Fibroblast of skin of right biceps (primary cell): ENCODE measurements at regions not wholly inside any gene's neighbourhood (a gene's known extent, or its start where the extent isn't known, plus 50 kb on each side); places are given as distances from the start of the nearest gene placed in this dataset.
A peak's percentile ranks its signal among the peaks of the same experiment; 100 is the strongest.

Experiments
- DNase-seq: peaks from one replicate; pipeline ENCODE4 v3.0.0-alpha.2; 2013

DNA sequence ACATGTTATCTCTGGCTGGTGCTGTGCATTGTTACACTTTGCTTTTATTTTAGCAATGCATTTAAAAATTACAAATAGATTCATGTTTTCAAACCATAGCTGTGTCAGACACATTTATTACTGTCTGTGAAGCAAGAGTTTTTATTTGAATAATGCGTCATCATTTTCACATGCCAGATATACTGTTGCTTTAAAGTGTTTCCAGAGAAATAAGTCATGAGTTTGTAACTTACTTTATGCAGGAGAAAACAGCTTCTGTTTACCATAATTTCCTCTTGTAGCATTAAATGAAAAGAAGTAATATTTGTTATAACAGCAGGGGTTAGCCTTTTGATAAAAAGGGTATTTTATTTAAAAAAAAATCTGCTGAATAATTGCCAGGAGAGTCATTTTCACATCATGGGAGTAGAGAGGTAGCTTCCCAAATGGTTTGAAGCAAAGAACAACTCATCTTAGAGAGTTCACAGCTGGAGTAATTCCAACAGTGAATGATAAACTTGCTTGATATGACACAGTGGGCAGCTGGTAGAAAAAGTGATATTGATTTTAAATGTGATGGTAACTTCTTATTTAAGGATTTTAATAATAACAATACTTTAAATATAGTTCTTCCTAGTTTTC, 1274.5 kb upstream of the CRIM1 start:
- peak; percentile 53 for DNase-seq

DNA sequence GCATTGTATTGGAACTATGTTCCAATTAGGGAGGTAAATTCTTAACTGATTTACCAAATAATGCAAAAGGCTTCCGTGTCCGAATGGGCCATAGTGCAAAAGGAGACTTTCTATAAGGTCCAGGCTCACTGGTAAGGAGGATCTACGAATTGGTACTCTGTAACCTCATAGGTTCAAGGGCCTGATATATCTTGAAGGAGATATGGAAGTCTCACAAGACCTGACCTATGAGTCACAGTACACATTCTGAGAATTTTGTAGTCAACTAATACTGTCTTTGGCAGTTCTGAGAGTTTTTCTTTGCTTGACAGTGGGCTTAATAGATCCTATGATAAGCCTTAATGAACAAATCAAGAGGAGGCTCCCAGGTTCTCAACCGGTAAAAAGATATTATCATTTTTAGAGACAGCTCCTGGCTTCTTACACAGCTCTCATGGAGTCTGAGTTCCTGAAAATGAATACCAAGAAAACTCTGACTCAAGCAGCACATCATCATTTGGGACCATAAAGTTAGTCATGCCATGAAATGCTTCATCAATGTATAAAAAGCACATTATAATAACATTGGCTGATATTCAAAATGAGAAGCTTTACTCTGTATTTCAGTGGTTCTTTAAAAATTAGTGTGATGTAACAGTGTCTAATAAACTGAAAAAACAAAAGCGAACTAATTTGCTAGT, 1275.2 kb upstream of the CRIM1 start:
- DNase-seq = peak; percentile 71

DNA sequence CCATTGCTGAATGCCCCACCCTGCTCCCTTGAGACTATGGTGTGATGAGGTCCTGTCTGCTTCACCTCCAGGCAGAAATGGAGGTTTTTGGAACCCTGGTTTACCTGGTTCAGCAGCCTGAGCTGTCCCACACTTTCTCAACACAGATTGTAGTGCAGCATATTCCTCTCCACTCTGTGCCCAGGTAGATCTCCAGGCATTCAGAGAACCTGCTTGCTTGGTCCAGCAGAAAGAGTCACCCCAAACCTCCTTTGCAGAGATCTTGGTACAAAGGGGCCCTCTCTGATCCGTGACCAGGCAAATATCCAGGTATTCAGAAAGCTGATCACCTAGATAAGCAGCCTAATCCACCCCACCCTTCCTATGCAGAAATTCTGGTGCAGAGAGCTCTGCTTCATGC, 1288.2 kb upstream of the CRIM1 start:
- no peak for DNase-seq

DNA sequence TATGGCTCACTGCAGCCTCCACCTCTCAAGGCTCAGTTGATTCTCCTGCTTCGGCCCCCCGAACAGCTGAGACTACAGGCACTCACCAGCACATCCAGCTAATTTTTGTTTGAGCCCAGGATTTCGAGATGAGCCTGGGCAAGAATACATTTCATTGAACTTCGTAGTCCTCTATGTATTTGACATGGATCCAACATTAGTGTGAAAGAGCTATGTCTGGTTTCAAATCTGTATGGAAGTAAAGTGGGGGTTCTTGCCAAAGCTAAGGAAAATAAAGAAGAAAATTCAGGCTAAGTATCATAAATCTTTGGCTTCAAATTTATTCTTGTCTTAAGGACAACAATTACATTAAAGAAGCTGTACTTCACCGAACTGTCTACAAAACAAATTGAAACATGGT, 1291.7 kb upstream of the CRIM1 start:
- no peak for DNase-seq

DNA sequence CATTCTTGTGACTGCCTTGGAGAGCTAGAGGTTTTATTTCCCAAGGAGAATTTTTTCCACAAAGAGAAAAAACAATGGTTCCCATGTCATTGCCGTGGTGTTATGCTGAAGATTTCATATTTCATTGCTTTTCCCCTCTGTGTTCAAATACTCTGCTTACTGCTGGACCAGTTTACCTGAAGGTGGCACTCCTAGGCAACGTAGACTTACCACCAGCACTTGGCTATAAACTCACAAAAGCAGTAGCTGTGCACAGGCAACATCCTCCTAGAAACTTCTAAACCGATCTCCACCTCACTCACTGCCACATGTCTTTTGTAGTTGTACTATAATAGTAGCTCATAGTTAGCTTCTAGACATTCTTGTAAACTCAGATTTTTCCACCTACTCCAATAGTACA, 1319.7 kb upstream of the CRIM1 start:
- no peak for DNase-seq

DNA sequence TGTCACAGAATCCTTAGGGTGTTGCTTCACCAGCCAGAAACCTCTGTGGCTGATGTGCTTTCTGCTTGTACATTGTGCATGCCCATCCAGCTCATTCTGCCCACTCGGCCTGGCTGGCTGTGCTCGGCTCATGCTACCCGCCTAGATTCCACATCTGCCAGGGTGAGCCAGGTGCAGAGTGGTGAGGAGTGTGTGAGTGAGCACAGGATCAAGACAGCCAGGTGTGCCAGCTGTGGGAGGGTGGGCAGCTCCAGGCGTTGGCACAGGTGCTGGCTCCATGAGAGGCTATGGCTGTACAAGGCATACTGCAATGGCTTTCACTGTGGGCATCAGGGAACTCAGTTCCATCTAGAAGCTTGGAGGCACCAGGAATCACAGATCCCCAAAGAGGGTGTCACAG, 1321.8 kb upstream of the CRIM1 start:
- no peak for DNase-seq

DNA sequence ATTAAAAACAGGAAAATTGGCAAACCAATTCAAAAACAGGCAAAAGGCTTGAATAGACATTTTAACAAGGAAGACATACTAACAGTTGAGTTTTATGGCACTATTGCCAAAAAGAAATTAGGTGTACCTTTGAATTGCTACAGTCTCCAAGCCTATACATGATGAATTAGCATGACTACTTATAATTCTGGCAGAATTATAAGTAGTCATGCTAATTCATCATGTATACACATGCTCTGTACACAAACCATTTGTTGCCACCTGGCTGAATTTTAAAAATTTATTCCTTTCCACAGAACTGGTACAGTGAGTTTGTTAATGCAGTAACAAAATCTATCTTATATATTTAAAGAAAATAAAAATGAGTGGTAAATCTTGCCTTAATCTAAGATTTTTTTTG, 1332.0 kb upstream of the CRIM1 start:
- no peak for DNase-seq

DNA sequence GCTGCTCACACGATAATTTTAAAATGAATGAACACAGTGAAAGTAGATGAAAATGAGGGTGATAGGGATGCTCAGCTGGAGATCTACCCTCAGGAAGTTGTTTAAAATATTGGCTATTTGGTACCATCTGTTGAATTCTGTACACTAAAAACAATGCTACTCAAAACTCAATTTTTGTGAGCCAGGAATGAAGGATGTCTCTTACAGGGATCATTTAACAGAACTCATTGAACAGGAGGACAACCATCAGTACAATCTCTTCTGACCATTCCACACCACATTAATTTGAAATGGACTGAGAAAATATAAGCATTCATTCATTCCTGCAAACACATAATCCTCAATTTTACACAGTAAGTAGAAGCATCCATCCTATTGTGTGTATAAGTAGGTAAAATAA, 1355.1 kb upstream of the CRIM1 start:
- no peak for DNase-seq

DNA sequence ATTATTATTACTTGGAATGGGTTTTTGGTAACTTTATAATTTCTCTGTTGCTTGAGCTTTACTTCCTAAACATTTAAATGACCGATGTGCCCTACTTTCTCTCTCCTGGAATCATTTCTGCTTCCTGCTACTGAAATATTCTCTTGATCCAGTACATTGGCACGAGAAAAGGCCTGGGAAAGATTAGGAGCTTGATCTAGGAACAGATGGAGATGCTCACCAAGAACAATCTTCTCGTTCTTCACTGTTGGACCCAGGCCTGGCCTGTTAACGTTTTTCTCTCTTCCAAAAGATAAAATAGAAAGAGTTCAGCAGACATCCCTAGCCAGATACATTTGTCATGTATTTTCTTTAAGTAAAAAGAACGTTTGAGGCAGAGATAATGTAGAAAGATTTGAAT, 1356.8 kb upstream of the CRIM1 start:
- DNase-seq = no peak

DNA sequence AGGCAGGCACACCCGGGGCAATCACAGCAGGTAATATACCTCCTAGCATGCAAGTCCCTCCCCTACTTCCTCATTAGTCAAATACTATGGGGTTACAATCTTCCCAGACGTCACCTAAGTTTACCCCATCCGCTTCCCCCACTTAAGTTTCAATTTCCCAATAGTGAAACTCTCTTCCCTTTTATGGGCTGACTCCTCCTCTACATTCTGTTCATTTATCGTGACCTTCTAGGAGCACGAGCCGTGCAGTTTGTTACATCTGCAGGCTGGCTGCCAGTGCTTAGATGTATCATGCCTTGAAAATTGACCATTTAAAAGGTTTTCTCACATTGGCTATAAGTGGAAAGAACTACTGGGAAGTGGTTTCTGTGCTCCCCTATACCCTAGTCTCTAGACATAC, 1357.8 kb upstream of the CRIM1 start:
- DNase-seq = no peak

DNA sequence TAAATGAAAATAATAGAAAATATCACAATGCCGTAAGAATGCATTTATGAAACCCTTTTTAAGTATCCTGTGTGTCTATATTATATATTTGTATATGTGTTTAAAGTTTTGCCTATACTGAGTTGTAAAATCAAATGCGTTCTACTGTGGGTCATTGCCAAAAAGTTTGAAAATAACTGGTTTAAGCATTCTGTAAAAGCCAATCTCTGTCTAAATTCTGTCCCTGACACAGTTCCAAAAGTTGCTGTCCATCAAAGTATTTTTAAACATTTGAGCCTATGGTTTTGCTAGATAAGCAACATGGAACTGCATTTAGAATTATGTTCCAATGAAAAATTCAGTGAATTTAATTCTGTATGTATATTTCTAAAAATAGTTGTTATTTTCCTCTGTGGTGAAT, 1360.4 kb upstream of the CRIM1 start:
- DNase-seq = no peak

DNA sequence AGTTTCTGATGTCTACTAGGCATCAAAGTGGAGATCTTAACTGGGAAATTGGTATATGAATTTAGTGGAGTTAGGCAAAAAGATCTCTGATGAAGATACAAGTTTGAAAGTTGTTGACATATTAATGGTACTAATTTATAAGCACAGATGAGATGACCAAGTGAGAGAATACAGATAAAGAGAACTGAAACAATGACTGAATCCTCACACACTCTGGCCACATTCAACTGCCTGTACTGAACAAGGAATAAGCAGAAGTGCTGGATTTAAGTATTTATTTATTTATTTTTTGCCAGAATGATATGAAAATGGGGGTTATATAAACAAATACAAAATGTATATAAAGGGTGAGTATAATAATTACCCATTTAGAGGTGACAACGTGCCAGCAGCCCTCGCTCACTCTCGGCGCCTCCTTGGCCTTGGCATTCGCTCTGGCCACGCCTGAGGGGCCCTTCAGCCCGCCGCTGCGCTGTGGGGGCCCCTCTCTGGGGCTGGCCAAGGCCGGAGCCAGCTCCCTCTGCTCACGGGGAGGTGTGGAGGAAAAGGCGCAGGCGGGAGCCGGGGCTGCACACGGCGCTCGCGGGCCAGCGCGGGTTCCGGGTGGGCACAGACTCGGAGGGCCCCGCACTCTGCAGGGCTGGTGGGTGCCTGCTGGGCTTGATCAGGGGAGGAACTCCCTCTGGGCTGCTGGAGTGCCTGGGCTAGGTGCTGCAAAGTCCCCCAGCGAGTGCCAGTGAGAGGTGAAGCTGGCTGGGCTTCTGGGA, 1363.9 kb upstream of the CRIM1 start:
- no peak for DNase-seq

DNA sequence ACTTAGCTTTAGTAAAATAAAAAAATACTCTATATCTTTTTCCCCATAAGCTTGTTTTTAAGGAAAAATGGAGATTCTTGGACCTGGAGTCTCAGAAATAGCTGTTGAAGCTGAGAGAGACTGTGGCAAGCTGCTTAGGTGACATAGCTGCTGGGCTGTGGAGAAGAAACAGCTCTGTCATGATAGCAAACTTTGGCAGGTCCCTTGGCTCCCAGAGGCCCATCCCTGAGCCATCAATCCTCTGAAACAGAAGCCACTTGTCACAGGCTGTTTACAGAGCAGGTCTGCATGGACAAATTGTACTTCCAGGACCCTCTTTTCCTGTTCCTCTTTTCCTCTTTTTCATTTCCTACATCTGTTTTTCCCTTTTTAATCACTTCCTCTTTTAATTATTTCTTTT, 1370.1 kb upstream of the CRIM1 start:
- no peak for DNase-seq

DNA sequence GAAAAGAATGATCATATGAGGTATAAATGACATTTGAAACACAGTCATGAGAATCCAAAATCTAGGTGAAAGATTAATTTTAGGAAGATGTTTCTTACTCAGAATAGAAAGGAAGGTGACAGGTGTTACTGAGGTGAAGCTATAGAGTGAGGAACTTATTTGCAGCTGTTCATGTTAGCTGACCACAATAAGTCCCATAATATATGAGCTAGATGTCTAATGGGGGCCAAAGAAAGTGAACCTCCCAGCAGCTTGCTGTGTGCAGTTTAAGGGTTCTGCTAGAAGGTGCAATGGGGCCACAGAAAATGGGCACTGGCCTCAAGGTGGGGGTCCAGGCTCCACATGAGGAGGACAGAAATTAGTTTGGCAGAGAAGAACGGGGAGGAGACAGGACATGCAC, 1374.9 kb upstream of the CRIM1 start:
- no peak for DNase-seq

DNA sequence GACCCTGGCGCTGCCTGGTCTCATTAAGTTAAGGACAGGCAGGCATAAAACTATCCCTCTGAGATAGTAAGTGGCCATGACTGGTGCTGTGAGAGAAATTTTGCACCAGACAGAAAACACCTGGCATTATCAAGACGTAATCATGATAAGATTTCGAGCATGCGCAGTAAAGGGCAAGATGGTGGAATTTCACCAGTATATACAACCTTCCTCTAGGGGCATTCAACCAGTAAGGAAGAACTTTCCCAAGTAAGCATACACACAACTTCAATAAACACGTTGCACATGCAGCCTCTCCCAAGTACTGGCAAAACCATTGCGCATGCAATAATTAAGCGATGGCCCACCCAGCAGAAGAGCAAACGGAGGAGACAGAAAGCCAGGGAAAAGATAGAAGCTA, 1376.4 kb upstream of the CRIM1 start:
- DNase-seq = no peak

DNA sequence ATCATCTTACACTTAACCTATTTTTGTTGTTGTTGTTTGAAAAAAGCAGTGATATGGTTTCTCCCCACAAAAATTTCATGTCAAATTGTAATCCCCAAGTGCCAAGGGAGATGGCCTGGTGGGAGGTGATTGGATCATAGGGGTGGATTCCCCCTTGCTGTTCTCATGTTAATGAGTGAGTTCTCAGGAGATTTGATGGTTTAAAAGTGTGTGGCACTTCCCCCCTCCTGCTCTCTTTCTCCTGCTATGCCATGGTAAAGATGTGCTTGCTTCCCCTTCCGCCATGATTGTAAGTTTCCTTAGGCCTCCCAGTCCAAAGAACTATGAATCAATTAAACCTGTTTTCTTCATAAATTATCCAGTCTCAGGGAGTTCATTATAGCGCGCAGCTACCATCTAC, 1362.7 kb upstream of the FAM98A start:
- DNase-seq = no peak

DNA sequence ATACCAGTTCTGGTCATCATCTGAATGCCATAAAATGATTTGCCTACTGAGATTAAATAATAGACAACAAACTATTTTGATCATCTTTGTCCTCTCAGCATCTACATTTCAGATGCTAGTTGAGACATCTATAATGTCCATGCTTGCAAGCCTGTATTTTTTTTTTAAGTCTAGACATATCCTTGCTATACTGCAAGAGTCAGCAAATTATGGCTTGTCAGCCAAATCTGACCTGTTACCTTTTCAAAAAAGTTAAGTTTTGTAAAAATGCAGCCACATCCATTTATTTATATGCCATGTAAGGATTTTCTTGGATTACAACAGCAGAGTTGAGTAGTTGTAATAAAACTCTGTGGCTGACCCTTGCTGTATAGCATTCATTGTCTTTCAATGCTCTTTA, 1355.7 kb upstream of the FAM98A start:
- no peak for DNase-seq

DNA sequence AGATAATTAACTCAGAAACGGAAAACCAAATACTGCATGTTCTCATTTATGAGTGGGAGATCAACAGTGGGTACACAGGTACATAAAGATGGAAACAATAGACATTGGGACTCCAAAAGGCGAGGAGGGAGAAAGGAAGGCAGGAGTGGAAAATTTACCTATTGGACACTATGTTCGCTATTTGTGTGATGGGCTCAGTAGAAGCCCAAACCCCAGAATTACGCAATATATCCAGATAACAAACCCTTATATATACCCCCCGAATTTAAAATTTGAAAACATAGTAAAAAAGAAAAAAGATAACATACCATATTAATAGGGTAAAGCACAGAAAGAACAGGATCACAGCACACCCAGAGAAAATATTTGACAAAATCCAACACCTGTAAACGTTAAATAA, 1351.7 kb upstream of the FAM98A start:
- DNase-seq = no peak

DNA sequence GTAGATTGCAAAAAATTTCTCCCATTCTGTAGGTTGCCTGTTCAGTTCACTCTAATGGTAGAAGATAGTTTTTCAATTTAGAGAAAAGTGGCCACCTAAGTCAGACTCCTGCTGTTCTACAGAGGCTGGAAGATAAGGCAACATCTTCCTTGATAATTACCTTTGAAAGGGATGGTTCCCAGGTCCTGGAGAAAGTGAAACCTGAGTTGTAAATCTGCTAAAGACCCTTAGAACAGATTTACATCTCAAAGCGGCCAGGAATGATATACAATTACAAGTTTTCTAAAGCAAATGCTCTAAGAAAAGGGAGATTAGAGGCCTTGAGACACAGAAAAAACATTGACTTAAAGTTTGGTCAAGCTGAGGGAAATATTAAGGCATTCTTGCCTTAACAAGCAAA, 1350.2 kb upstream of the FAM98A start:
- no peak for DNase-seq

DNA sequence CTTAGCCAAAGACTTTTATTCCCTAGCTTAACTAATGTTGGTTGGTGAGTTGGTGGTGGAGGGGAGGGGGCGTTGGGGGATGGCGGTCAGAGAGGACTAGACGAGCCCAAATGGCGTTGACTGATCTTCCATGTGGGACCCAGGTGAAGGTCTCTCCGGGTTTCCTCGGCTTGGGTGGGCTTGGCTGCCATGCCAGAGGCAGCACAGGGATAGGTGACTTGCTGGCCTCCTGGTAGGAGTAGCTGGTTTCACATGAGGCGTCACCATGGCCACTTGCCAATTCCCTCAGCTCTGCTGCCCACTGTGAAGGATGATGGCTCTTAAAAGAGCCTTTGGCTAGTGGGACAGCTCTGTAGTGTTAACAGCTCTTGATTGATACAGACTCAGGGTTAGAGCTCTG, 1337.0 kb upstream of the FAM98A start:
- DNase-seq = no peak

DNA sequence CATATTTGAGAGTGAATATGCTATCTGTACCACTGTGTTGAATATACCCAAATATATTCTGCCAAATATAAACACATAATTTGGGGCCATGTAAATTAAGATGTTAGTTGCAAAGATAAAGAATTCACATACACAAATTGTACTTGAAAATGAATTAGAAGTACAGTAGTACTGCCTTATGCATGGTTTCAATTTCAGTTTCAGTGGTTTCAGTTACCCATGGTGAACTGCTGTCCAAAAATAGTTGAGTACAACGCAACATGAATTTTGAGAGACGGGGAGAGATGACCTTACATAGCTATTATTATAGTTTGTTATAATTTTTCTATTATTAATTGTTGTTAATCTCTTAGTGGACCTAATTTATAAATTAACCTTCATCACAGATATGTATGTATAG, 1313.0 kb upstream of the FAM98A start:
- DNase-seq = no peak

DNA sequence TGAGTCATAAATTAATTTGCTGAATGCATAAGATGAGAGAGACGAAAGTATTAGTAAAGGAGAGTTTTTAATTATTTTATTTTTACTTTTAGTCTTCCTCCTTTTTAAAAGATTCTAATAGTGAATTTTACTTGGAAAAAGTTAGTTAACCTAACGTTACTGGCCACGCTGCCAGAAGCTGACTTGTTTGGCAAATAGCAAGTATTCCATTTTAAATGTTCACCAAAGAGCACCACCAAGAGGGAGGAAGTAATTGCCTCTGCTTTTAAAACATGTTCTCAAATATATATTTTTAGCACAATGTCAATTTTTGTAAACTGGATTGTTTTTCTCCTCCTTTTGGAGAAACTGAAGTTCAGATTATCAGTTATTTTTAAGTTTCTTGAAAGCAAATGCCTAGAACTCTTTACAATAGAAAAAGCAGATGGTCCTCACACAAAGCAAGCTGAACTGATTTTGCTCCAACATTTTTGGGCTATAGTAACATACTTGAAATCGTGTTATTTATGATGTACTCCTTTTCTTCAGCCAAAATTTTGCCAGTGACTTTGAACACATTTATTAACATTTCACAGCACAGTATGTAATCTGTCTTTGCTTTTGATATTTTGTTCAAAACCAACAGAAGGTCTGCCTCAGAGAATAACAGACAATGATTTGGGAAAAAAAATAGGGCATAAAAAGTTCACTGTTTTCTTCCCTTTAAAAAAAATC, 1311.0 kb upstream of the FAM98A start:
- DNase-seq = no peak

DNA sequence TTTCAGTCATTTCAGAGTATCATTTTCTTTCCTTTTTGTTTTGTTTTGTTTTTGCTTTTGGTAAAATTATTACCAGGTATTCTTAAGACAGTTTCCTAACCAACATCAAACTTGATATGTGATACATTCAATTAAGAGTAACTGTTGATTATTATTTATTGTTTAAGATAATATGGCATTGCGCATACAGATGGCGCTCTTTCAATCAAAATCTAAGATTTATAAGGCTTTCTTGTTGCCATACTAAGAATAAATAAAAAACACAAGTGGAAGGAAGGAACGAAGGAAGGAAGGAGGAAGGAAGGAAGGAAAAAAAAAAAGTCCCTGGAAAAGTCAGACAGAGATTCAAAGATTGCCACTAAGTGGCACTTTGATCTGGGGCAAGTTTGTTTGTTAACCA, 1308.7 kb upstream of the FAM98A start:
- DNase-seq = no peak

DNA sequence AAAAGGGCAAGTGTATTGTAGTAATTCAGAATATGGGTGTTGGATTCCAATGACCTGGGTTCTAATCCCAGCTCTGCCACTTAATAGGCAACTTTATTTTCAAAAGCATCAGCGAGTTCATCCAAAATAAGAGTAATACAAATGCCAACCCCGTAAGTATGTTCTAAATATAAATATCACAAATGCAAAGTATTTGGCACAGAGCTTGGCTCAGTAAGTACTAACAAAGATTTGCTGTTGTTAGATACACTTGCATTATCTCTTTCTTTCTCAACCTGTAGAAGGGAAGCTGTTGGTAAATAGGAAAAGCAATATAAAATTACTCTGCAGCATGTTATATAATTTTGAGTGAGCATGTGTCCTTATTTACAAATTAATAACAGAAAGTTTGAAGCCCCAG, 1302.6 kb upstream of the FAM98A start:
- DNase-seq = no peak
